ENCODE measurements at regions not wholly inside any gene's neighbourhood (a gene's known extent, or its start where the extent isn't known, plus 50 kb on each side); places are given as distances from the start of the nearest gene placed in this dataset.

DNA sequence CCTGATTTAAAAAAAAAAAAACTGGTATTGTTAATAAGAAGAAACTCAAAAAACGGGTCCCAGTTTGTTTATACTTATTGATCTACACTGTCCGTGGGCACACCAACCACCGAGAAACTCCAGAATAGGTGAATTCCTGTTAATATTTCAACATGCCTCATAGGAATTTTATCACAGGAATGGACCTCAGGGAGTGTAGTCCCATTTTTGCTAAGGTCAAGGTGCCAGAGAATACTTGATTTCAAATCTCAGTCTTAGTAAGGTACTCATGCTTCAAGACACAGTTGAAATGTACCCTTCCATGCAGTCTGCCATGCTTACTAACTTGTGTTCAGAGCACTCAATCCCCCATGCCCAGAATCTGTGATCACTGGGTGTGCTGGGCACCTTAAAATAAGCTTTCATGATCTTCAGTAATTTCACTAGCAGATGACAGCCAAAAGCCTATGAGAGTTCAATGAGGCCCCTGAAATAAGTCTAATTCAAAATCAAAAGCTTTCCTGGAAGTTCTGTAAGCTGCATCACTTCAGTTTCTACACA lies 385.7 kb downstream of the TNS3 start:
- H3K4me2 ChIP-seq (ENCODE audit: low read depth, low read length, poor library complexity, severe bottlenecking), result no peak overlapping the region
- no peak overlapping the region for H2AFZ ChIP-seq (ENCODE audit: low read length)
- H3K4me1 ChIP-seq (ENCODE audit: insufficient read depth, low read length, poor library complexity, severe bottlenecking), result no peaks in the 10 kb centered on the region
- H3K9ac ChIP-seq (ENCODE audit: low read depth, low read length, poor library complexity, severe bottlenecking), result no peak overlapping the region
- TF ChIP-seq, protein P1, sequence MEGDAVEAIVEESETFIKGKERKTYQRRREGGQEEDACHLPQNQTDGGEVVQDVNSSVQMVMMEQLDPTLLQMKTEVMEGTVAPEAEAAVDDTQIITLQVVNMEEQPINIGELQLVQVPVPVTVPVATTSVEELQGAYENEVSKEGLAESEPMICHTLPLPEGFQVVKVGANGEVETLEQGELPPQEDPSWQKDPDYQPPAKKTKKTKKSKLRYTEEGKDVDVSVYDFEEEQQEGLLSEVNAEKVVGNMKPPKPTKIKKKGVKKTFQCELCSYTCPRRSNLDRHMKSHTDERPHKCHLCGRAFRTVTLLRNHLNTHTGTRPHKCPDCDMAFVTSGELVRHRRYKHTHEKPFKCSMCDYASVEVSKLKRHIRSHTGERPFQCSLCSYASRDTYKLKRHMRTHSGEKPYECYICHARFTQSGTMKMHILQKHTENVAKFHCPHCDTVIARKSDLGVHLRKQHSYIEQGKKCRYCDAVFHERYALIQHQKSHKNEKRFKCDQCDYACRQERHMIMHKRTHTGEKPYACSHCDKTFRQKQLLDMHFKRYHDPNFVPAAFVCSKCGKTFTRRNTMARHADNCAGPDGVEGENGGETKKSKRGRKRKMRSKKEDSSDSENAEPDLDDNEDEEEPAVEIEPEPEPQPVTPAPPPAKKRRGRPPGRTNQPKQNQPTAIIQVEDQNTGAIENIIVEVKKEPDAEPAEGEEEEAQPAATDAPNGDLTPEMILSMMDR (conservative IDR thresholded peaks at IDR 0.05; ENCODE audit: low read length), result no peak
- no peak for TF ChIP-seq EZH2phosphoT487 (IDR thresholded peaks at IDR 0.05; ENCODE audit: borderline replicate concordance)
- H3K79me2 ChIP-seq (ENCODE audit: insufficient read depth, low read length), result no peaks in the 10 kb centered on the region
- no peaks in the 10 kb centered on the region for H3K27me3 ChIP-seq (ENCODE audit: insufficient read depth, low read length, poor library complexity, severe bottlenecking)
- H4K20me1 ChIP-seq (ENCODE audit: insufficient read depth, low read length, poor library complexity, severe bottlenecking), result no peaks in the 10 kb centered on the region
- no peaks in the 10 kb centered on the region for H3K9me2 ChIP-seq (replicated peaks; ENCODE audit: low read depth, low read length)
- H3K9me3 ChIP-seq (ENCODE audit: insufficient read depth, low read depth, low read length), result no peaks in the 10 kb centered on the region
- H3K4me3 ChIP-seq (ENCODE audit: low read length, poor library complexity, severe bottlenecking), result no peak overlapping the region
- H3F3A ChIP-seq (ENCODE audit: low read depth), result no peaks in the 10 kb centered on the region
- no peaks in the 10 kb centered on the region for H3K36me3 ChIP-seq (ENCODE audit: insufficient read depth, low read length)

- Histone ChIP-seq H4K20me1 (ENCODE audit: insufficient read depth, low read length, poor library complexity, severe bottlenecking) (no peaks in the 10 kb centered on the region), H3K27me3 (ENCODE audit: insufficient read depth, low read length, poor library complexity, severe bottlenecking) (no peaks in the 10 kb centered on the region), H3K4me1 (ENCODE audit: insufficient read depth, low read length, poor library complexity, severe bottlenecking) (no peaks in the 10 kb centered on the region), H3K4me2 (ENCODE audit: low read depth, low read length, poor library complexity, severe bottlenecking) (no peak overlapping the region), H3K36me3 (ENCODE audit: insufficient read depth, low read length) (no peaks in the 10 kb centered on the region), H3F3A (ENCODE audit: low read depth) (no peaks in the 10 kb centered on the region), H3K9me3 (ENCODE audit: insufficient read depth, low read depth, low read length) (no peaks in the 10 kb centered on the region), H3K79me2 (ENCODE audit: insufficient read depth, low read length) (no peaks in the 10 kb centered on the region), H2AFZ (ENCODE audit: low read length) (no peak overlapping the region), H3K4me3 (ENCODE audit: low read length, poor library complexity, severe bottlenecking) (no peak overlapping the region), H3K9me2 (replicated peaks; ENCODE audit: low read depth, low read length) (no peaks in the 10 kb centered on the region), H3K9ac (ENCODE audit: low read depth, low read length, poor library complexity, severe bottlenecking) (no peak overlapping the region)
- TF ChIP-seq EZH2phosphoT487 (IDR thresholded peaks at IDR 0.05; ENCODE audit: borderline replicate concordance), result no peak
- TF ChIP-seq, protein P1 (conservative IDR thresholded peaks at IDR 0.05; ENCODE audit: low read length), result no peak; the same call in 1 of the 2 replicates
Measured at GRCh38 chr7:47195641-47196040, 386.3 kb downstream of the TNS3 start.

DNA sequence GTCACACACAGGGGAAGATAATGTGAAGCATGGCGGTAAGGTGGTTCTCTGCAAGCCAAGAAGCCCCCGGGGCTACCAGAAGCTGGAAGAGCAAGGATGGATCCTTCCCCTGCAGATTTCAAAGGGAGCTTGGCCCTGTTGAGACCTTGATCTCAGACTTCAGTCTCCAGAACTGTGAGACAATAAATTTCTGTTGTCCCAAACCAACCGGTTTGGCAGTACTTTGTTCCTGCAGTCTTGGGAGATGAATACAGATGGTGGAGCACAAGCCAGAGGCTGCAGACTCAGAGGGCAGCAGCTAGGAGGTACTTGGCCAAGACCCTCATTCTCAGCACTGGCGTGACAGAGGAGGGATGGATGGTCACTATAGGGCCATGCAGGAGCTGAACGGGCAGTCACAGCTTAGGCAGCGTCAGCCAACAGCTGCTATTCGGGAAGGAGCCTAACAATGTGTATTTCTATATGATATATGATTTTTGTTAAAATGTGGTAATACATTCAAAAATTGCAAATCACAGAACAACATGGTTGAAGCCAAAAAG lies 387.3 kb downstream of the TNS3 start:
- H3K79me2 ChIP-seq (ENCODE audit: insufficient read depth, low read length), result no peaks in the 10 kb centered on the region
- H3K9ac ChIP-seq (ENCODE audit: low read depth, low read length, poor library complexity, severe bottlenecking), result no peak overlapping the region
- H3K4me2 ChIP-seq (ENCODE audit: low read depth, low read length, poor library complexity, severe bottlenecking), result no peak overlapping the region
- H3K4me3 ChIP-seq (ENCODE audit: low read length, poor library complexity, severe bottlenecking), result no peak overlapping the region
- H4K20me1 ChIP-seq (ENCODE audit: insufficient read depth, low read length, poor library complexity, severe bottlenecking), result no peaks in the 10 kb centered on the region
- H3K9me2 ChIP-seq (replicated peaks; ENCODE audit: low read depth, low read length), result no peaks in the 10 kb centered on the region
- no peaks in the 10 kb centered on the region for H3K4me1 ChIP-seq (ENCODE audit: insufficient read depth, low read length, poor library complexity, severe bottlenecking)
- no peaks in the 10 kb centered on the region for H3K36me3 ChIP-seq (ENCODE audit: insufficient read depth, low read length)
- H2AFZ ChIP-seq (ENCODE audit: low read length), result no peak overlapping the region
- TF ChIP-seq EZH2phosphoT487 (IDR thresholded peaks at IDR 0.05; ENCODE audit: borderline replicate concordance), result no peak
- TF ChIP-seq, protein P1 (conservative IDR thresholded peaks at IDR 0.05; ENCODE audit: low read length), result no peak
- 0 out of 2 replicates have a peak, but pooled peaks cover 3% of the 10 kb centered on the region for H3K9me3 ChIP-seq (ENCODE audit: insufficient read depth, low read depth, low read length)
- no peaks in the 10 kb centered on the region for H3F3A ChIP-seq (ENCODE audit: low read depth)
- H3K27me3 ChIP-seq (ENCODE audit: insufficient read depth, low read length, poor library complexity, severe bottlenecking), result no peaks in the 10 kb centered on the region
